GM13977 (cell line): ENCODE measurements at regions not wholly inside any gene's neighbourhood (a gene's known extent, or its start where the extent isn't known, plus 50 kb on each side); places are given as distances from the start of the nearest gene placed in this dataset.

ENCODE experiments used
- DNase-seq: peaks from one replicate; pipeline ENCODE4 v3.0.0; 2012; ENCODE audit warnings: low spot score
- in situ Hi-C: fragments of 300-500 bp; cut with MboI; formaldehyde crosslinking; loops from one replicate; pipeline ENCODE4 v1.12.0; 2022; ENCODE audit warnings: low sequenced_read_pairs, low pct_unique_long_range_greater_than_20kb, mixed read lengths, inconsistent platforms; ENCODE audit not compliant: unreplicated experiment
- TF ChIP-seq, protein P1 (sequence below): IDR thresholded peaks from 2 replicates; pipeline ENCODE4 v1.5.1; 2012; ENCODE audit warnings: mild to moderate bottlenecking, control low read depth; ENCODE audit not compliant: insufficient read depth; ENCODE audit errors: extremely low read depth, missing control alignments

DNA sequence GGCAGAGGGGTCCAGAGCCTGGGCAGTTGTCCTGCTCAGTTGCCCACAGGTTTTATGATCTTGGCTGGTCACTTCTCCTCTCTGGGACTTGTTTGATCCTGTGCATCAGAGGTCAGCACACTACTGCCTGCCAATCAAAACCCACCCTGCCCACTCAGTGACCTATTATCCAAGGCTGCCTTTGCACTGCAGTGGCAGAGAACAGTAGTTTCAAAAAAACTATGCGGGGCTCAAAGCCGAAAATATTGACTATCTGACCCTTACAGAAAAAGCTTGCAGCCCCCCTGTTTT is 218.2 kb downstream of the CYP26B1 start:
- TF ChIP-seq, protein P1, sequence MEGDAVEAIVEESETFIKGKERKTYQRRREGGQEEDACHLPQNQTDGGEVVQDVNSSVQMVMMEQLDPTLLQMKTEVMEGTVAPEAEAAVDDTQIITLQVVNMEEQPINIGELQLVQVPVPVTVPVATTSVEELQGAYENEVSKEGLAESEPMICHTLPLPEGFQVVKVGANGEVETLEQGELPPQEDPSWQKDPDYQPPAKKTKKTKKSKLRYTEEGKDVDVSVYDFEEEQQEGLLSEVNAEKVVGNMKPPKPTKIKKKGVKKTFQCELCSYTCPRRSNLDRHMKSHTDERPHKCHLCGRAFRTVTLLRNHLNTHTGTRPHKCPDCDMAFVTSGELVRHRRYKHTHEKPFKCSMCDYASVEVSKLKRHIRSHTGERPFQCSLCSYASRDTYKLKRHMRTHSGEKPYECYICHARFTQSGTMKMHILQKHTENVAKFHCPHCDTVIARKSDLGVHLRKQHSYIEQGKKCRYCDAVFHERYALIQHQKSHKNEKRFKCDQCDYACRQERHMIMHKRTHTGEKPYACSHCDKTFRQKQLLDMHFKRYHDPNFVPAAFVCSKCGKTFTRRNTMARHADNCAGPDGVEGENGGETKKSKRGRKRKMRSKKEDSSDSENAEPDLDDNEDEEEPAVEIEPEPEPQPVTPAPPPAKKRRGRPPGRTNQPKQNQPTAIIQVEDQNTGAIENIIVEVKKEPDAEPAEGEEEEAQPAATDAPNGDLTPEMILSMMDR, result no peak
- DNase-seq, result no peak
- in situ Hi-C loops, result no loop called here

DNA sequence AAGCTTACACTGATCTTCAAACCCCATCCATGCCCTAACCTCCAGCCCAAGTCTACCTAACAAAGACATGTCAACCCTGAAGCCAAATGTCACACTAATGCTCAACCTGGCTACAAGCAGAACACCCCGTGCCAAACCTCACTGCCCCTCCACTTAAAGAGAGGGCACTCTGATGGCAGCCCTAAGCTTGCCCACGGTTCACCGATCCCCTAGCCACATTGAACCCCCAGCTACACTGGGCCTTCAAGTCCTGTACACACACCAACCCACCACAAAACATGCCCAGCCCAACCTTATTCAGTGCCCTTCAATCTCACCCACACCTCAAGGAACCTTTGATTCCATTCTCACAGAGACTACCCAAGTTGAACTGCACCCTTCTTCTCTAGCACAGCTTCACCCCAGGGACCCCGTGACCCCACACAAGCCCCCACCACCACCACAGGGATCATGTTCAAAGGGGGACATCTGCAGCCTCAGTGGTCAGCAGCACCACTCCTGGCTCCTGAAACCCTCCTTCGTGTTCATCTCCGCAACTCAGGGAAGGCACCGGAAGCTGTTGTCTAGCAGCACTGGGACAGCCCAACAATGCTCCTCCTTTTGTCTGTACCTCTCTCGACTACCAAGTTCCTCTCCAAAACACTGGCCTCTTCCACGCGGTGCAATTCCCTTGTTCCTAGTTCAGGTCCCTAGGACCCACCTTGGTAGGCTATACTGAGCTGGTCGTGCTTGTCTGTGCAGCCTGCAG is 218.8 kb downstream of the CYP26B1 start:
- DNase-seq, result no peak
- TF ChIP-seq, protein P1, result no peak
- in situ Hi-C loops, result no loop called here

DNA sequence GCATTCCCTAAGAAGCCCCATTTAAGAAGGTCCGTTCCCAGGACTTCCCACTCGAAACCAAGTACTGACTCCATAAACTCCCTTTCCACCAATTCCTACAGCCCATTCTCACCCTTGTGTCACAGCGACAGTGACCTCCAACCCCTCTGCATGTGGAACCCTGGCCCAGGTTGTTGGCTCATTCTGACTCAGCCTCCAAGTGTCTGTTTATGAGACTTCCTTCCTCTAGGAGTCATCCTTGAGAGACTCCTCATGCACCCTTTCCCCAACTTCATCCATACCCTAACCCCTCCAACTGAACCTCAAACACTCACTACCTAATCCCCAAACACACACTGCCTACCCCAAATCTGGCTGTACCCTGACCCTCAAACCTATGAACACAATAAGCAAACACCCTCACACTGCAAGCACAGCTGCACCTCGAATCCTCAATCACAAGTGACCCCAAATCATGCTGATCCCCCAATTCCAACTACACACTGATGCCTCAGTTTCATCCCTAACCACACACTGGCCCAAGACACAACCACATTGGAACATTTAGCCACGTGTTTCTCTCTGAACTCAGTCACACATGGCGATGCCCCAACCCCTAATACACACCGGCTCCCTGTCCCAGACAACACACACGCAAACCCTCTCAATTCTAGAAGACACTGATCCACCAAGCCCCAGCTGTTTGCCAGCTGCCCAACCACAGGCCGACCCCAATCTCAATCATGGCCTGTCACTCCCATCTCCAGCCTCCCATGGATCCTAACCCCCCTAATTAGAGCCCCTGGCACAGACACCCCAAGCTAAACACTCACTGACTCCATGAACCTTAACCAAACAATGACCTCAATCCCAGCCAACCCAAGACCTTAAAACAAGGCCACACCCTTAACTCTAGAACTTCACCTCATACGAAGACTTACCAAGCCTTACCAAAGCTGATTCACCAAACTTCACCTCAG is 219.6 kb downstream of the CYP26B1 start:
- TF ChIP-seq, protein P1, result no peak
- DNase-seq, result peak; percentile 5
- in situ Hi-C loops, result no loop called here

DNA sequence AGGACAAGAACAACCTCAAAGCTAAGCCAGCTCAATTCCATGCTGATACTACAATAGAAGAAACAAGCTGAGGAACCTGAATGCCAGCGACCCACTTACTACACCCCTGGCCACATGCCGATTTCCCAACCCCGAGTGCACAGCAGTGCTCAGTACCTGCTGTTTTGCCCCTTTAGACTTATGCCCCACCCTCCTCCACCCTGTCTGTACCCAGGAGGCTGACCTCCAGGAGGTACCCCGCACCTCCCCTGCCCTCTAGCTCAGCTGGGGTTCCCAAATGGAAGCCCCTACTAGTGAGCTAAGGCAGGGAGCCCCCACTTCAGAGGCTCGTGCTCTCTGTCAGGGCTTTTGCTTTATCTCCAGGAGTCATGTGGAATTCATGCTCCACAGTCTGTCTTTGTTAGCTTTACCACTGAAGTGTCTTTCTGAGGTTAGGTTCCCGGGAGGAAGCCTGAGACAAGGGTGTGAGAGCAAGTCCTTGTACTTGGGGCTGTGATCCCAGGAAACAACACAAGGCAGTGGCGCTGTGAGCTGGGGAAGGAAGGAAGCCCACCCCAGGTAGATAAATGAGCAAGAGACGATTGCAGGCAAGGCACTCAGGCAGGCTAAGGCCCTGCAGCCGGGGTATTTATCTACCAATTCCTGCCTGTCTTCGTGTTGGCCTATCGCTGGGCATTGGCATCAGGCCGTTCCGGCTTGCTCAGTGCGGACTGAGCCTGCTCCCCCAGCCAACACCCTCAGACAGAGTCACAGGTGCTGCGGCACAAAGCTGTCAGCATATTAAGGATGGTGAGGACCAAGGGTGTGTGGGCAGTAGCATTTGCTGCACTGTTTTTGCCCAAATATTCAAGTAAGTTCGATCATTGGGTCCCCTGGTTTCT is 220.5 kb downstream of the CYP26B1 start:
- TF ChIP-seq, protein P1, result no peak
- in situ Hi-C loops, result no loop called here
- DNase-seq, result peak; percentile 4

DNA sequence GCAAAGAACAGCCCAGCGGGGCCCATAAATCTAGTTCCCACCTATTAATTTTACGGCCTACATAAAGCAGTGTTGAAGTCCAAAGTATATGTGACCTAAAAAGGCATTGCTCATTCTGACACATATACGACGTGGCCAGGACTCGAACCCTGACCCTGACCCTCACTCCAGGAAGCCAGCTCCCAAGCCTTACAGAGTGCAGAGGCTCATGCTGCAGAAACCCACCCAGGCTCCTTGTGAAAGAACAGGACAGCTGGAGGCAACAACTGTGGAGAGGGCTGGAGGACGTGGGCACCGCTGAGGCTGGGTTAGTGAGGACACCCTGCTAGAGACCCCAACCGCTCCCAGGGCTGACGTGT is 221.6 kb downstream of the CYP26B1 start:
- in situ Hi-C loops, result no loop called here
- TF ChIP-seq, protein P1, result no peak

DNA sequence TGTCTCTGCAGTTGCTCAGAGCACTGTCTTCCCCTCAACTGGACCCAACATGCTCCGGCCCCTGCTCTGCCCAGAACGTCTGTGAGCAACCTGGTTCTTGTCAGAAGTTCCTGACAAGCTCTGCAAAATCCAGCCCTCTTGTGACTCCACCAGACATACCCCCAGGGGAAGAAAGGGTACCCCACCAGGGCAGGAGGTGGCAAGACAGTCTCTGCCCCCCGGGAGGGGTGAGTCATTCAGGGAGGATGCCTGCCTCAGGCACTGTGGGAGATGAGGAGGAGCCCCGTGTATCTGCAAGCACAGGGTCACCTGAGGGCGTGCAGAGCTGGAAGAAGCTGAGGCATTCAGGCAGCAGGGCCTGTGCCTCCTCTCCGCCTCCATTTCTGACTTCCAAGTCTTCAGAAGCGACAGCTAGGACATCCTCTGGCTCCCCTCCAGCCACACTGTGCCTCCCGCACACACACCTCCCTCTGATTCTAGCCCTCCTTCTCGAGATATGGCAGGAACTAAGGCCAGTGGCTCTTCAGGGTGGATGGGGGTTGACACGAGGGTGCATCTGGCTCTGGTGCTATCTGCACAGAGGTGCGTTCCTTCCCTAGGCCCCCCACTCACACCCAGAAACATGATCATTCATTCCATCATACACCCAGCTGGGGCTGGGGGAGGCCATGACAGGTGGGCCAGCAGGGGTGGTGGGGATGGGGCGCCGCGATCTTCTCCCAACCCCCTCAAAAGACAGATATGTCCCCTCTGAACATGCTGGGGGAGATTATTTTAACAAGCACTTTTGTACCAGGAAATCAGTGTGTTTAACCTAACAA is 222.2 kb downstream of the CYP26B1 start:
- DNase-seq, result no peak

More for the DNA sequence above, 221.6 kb downstream of the CYP26B1 start:
- DNase-seq, result peak; percentile 3

More for the DNA sequence above, 222.2 kb downstream of the CYP26B1 start:
- in situ Hi-C loops, result no loop called here
- TF ChIP-seq, protein P1, result no peak
